Medulla oblongata (tissue), 1 donor: ENCODE measurements at regions not wholly inside any gene's neighbourhood (a gene's known extent, or its start where the extent isn't known, plus 50 kb on each side); places are given as distances from the start of the nearest gene placed in this dataset.

Source experiments
- DNase-seq: peaks from one replicate; pipeline ENCODE4 v3.0.0-alpha.2; 2015; ENCODE audit errors: extremely low spot score

- no peak for DNase-seq
Observed at GRCh38 chr14:66405158-66405557, 81.0 kb upstream of the CCDC196 start.

- no peak for DNase-seq
Observed at GRCh38 chr14:66413901-66414300, 72.3 kb upstream of the CCDC196 start.

GRCh38 chr14:66414511-66414910 is 71.7 kb upstream of the CCDC196 start:
- DNase-seq, result no peak

GRCh38 chr14:66420251-66421006 is 65.7 kb upstream of the CCDC196 start:
- no peak for DNase-seq

GRCh38 chr14:66421990-66422946 is 63.9 kb upstream of the CCDC196 start:
- DNase-seq, result no peak

- DNase-seq, result no peak
Observed at GRCh38 chr14:66425402-66425801, 60.8 kb upstream of the CCDC196 start.

- DNase-seq, result no peak
Observed at GRCh38 chr14:66426451-66426850, 59.7 kb upstream of the CCDC196 start.

GRCh38 chr14:66432334-66432733 is 53.8 kb upstream of the CCDC196 start:
- DNase-seq, result no peak

- DNase-seq, result no peak
Observed at GRCh38 chr14:66434464-66434863, 51.7 kb upstream of the CCDC196 start.

GRCh38 chr14:66435683-66436082 is 50.5 kb upstream of the CCDC196 start:
- no peak for DNase-seq
